ENCODE measurements at regions not wholly inside any gene's neighbourhood (a gene's known extent, or its start where the extent isn't known, plus 50 kb on each side); places are given as distances from the start of the nearest gene placed in this dataset.

- Histone ChIP-seq H3K27ac (no peak overlapping the region), H3K9me3 (replicated peaks) (no peaks in the 10 kb centered on the region), H3K4me3 (no peak overlapping the region), H3K4me1 (replicated peaks) (no peaks in the 10 kb centered on the region), H3K27me3 (replicated peaks) (no peaks in the 10 kb centered on the region), H3K36me3 (no peaks in the 10 kb centered on the region)
- no peak for DNase-seq (ENCODE audit: low read depth in 1 of 2, low spot score in 2 of 2)
These were observed 204.1 kb upstream of the SUCLG2 start for GRCh38 chr3:67858492-67858891.

GRCh38 chr3:67856718-67857117 is 202.3 kb upstream of the SUCLG2 start:
- no peaks in the 10 kb centered on the region for H3K9me3 ChIP-seq (replicated peaks)
- no peaks in the 10 kb centered on the region for H3K27me3 ChIP-seq (replicated peaks)
- no peaks in the 10 kb centered on the region for H3K4me1 ChIP-seq (replicated peaks)
- no peaks in the 10 kb centered on the region for H3K36me3 ChIP-seq
- no peak overlapping the region for H3K27ac ChIP-seq
- no peak overlapping the region for H3K4me3 ChIP-seq
- no peak for DNase-seq (ENCODE audit: low read depth in 1 of 2, low spot score in 2 of 2)

- H3K4me3 ChIP-seq, result no peak overlapping the region
- H3K27ac ChIP-seq, result no peak overlapping the region
- no peaks in the 10 kb centered on the region for H3K27me3 ChIP-seq (replicated peaks)
- H3K9me3 ChIP-seq (replicated peaks), result no peaks in the 10 kb centered on the region
- H3K36me3 ChIP-seq, result no peaks in the 10 kb centered on the region
- no peaks in the 10 kb centered on the region for H3K4me1 ChIP-seq (replicated peaks)
- DNase-seq (ENCODE audit: low read depth in 1 of 2, low spot score in 2 of 2), result no peak
These were observed 200.3 kb upstream of the SUCLG2 start for GRCh38 chr3:67854663-67855062.

- no peaks in the 10 kb centered on the region for H3K4me1 ChIP-seq (replicated peaks)
These were observed 199.1 kb upstream of the SUCLG2 start for GRCh38 chr3:67853520-67853919.

GRCh38 chr3:67848299-67848698 is 193.9 kb upstream of the SUCLG2 start:
- no peaks in the 10 kb centered on the region for H3K36me3 ChIP-seq
- DNase-seq (ENCODE audit: low read depth in 1 of 2, low spot score in 2 of 2), result no peak
- H3K9me3 ChIP-seq (replicated peaks), result no peaks in the 10 kb centered on the region
- no peak overlapping the region for H3K4me3 ChIP-seq
- H3K27me3 ChIP-seq (replicated peaks), result no peaks in the 10 kb centered on the region
- H3K27ac ChIP-seq, result no peak overlapping the region
- no peaks in the 10 kb centered on the region for H3K4me1 ChIP-seq (replicated peaks)

More at GRCh38 chr3:67853520-67853919, 199.1 kb upstream of the SUCLG2 start:
- Histone ChIP-seq H3K27ac (no peak overlapping the region), H3K4me3 (no peak overlapping the region), H3K9me3 (replicated peaks) (no peaks in the 10 kb centered on the region), H3K36me3 (no peaks in the 10 kb centered on the region), H3K27me3 (replicated peaks) (no peaks in the 10 kb centered on the region)
- no peak for DNase-seq (ENCODE audit: low read depth in 1 of 2, low spot score in 2 of 2)

GRCh38 chr3:67846166-67846565 is 191.8 kb upstream of the SUCLG2 start:
- H3K27me3 ChIP-seq (replicated peaks), result no peaks in the 10 kb centered on the region
- H3K4me1 ChIP-seq (replicated peaks), result no peaks in the 10 kb centered on the region
- H3K27ac ChIP-seq, result no peak overlapping the region
- no peaks in the 10 kb centered on the region for H3K9me3 ChIP-seq (replicated peaks)
- DNase-seq (ENCODE audit: low read depth in 1 of 2, low spot score in 2 of 2), result no peak
- no peaks in the 10 kb centered on the region for H3K36me3 ChIP-seq
- no peak overlapping the region for H3K4me3 ChIP-seq

GRCh38 chr3:67832817-67833216 is 178.4 kb upstream of the SUCLG2 start:
- no peak for DNase-seq (ENCODE audit: low read depth in 1 of 2, low spot score in 2 of 2)
- Histone ChIP-seq H3K4me3 (no peak overlapping the region), H3K27me3 (replicated peaks) (no peaks in the 10 kb centered on the region), H3K36me3 (no peaks in the 10 kb centered on the region), H3K27ac (no peak overlapping the region), H3K4me1 (replicated peaks) (no peaks in the 10 kb centered on the region), H3K9me3 (replicated peaks) (no peaks in the 10 kb centered on the region)

GRCh38 chr3:67831262-67831661 is 176.8 kb upstream of the SUCLG2 start:
- no peak overlapping the region for H3K4me3 ChIP-seq
- H3K27me3 ChIP-seq (replicated peaks), result no peaks in the 10 kb centered on the region
- no peaks in the 10 kb centered on the region for H3K36me3 ChIP-seq
- H3K4me1 ChIP-seq (replicated peaks), result no peaks in the 10 kb centered on the region
- DNase-seq (ENCODE audit: low read depth in 1 of 2, low spot score in 2 of 2), result no peak
- H3K27ac ChIP-seq, result no peak overlapping the region
- H3K9me3 ChIP-seq (replicated peaks), result no peaks in the 10 kb centered on the region

- H3K4me3 ChIP-seq, result no peak overlapping the region
- no peaks in the 10 kb centered on the region for H3K4me1 ChIP-seq (replicated peaks)
- no peaks in the 10 kb centered on the region for H3K27me3 ChIP-seq (replicated peaks)
- DNase-seq (ENCODE audit: low read depth in 1 of 2, low spot score in 2 of 2), result no peak
- no peak overlapping the region for H3K27ac ChIP-seq
- H3K9me3 ChIP-seq (replicated peaks), result no peaks in the 10 kb centered on the region
- no peaks in the 10 kb centered on the region for H3K36me3 ChIP-seq
These were observed 174.1 kb upstream of the SUCLG2 start for GRCh38 chr3:67828486-67829010.

GRCh38 chr3:67821135-67821534 is 166.7 kb upstream of the SUCLG2 start:
- H3K27me3 ChIP-seq (replicated peaks), result no peaks in the 10 kb centered on the region
- no peaks in the 10 kb centered on the region for H3K36me3 ChIP-seq
- DNase-seq (ENCODE audit: low read depth in 1 of 2, low spot score in 2 of 2), result no peak

GRCh38 chr3:67819447-67819846 is 165.0 kb upstream of the SUCLG2 start:
- Histone ChIP-seq H3K36me3 (no peaks in the 10 kb centered on the region), H3K4me1 (replicated peaks) (no peaks in the 10 kb centered on the region), H3K27me3 (replicated peaks) (no peaks in the 10 kb centered on the region), H3K9me3 (replicated peaks) (no peaks in the 10 kb centered on the region), H3K4me3 (no peak overlapping the region), H3K27ac (no peak overlapping the region)
- no peak for DNase-seq (ENCODE audit: low read depth in 1 of 2, low spot score in 2 of 2)

More at GRCh38 chr3:67821135-67821534, 166.7 kb upstream of the SUCLG2 start:
- Histone ChIP-seq H3K4me3 (no peak overlapping the region), H3K4me1 (replicated peaks) (no peaks in the 10 kb centered on the region), H3K9me3 (replicated peaks) (no peaks in the 10 kb centered on the region), H3K27ac (no peak overlapping the region)

- no peaks in the 10 kb centered on the region for H3K36me3 ChIP-seq
- no peak for DNase-seq (ENCODE audit: low read depth in 1 of 2, low spot score in 2 of 2)
- no peaks in the 10 kb centered on the region for H3K9me3 ChIP-seq (replicated peaks)
- H3K27me3 ChIP-seq (replicated peaks), result no peaks in the 10 kb centered on the region
- H3K4me3 ChIP-seq, result no peak overlapping the region
- no peaks in the 10 kb centered on the region for H3K4me1 ChIP-seq (replicated peaks)
- H3K27ac ChIP-seq, result no peak overlapping the region
These were observed 155.0 kb upstream of the SUCLG2 start for GRCh38 chr3:67809370-67809935.

- no peak for DNase-seq (ENCODE audit: low read depth in 1 of 2, low spot score in 2 of 2)
- H3K4me1 ChIP-seq (replicated peaks), result no peaks in the 10 kb centered on the region
- no peaks in the 10 kb centered on the region for H3K27me3 ChIP-seq (replicated peaks)
- H3K36me3 ChIP-seq, result no peaks in the 10 kb centered on the region
- no peak overlapping the region for H3K27ac ChIP-seq
- no peak overlapping the region for H3K4me3 ChIP-seq
- H3K9me3 ChIP-seq (replicated peaks), result no peaks in the 10 kb centered on the region
These were observed 154.5 kb upstream of the SUCLG2 start for GRCh38 chr3:67808906-67809305.

GRCh38 chr3:67804578-67804977 is 150.2 kb upstream of the SUCLG2 start:
- H3K36me3 ChIP-seq, result no peaks in the 10 kb centered on the region
- H3K4me3 ChIP-seq, result no peak overlapping the region
- no peak for DNase-seq (ENCODE audit: low read depth in 1 of 2, low spot score in 2 of 2)
- H3K4me1 ChIP-seq (replicated peaks), result no peaks in the 10 kb centered on the region
- no peaks in the 10 kb centered on the region for H3K27me3 ChIP-seq (replicated peaks)
- H3K9me3 ChIP-seq (replicated peaks), result no peaks in the 10 kb centered on the region
- no peak overlapping the region for H3K27ac ChIP-seq

- Histone ChIP-seq H3K9me3 (replicated peaks) (no peaks in the 10 kb centered on the region), H3K27me3 (replicated peaks) (no peaks in the 10 kb centered on the region), H3K27ac (no peak overlapping the region), H3K4me3 (no peak overlapping the region), H3K4me1 (replicated peaks) (no peaks in the 10 kb centered on the region), H3K36me3 (no peaks in the 10 kb centered on the region)
- no peak for DNase-seq (ENCODE audit: low read depth in 1 of 2, low spot score in 2 of 2)
These were observed 149.7 kb upstream of the SUCLG2 start for GRCh38 chr3:67804089-67804488.

Measured in SJSA1 (cell line).